Adrenal gland (tissue), 9 donors: ENCODE measurements at regions not wholly inside any gene's neighbourhood (a gene's known extent, or its start where the extent isn't known, plus 50 kb on each side); places are given as distances from the start of the nearest gene placed in this dataset.

Experiments used
- DNase-seq, 7 donors: peaks; one replicate each; pipeline ENCODE4 v3.0.0-alpha.2; 2019 to 2020
- H3K27ac ChIP-seq, 5 donors: fragments of 200-600 bp; sonication (generic) in 4 of 5; 1 replicate in 3 of 5; 2 replicates in 2 of 5; pipeline versions ENCODE4 v1.5.1 to v1.8.0; 2016 to 2020; ENCODE audit warnings: mild to moderate bottlenecking in 1 of 5
- H3K27me3 ChIP-seq: fragments of 200-600 bp; 2 replicates; pipeline ENCODE4 v1.8.0; 2021
- H3K36me3 ChIP-seq, 2 donors: fragments of 200-600 bp; replicated peaks in 1 of 2; 1 replicate in 1 of 2; 2 replicates in 1 of 2; pipeline versions ENCODE4 v1.5.1 to v1.8.0; 2018 to 2022
- H3K4me1 ChIP-seq, 2 donors: fragments of 200-600 bp; replicated peaks in 1 of 2; 1 replicate in 1 of 2; 2 replicates in 1 of 2; pipeline versions ENCODE4 v1.5.1 to v1.8.0; 2018 to 2021
- H3K4me3 ChIP-seq, 4 donors: fragments of 200-600 bp; sonication (generic) in 3 of 4; one replicate each; pipeline ENCODE4 v1.5.1; 2016 to 2018
- H3K9me3 ChIP-seq, 3 donors: fragments of 200-600 bp; sonication (generic) in 1 of 3; replicated peaks in 1 of 3; 1 replicate in 2 of 3; 2 replicates in 1 of 3; pipeline versions ENCODE4 v1.5.1 to v1.8.0; 2016 to 2021
- CTCF ChIP-seq, 6 experiments: fragments of 450-650 bp in 4 of 6; fragments of 200-600 bp in 2 of 6; sonication (generic) in 1 of 6; IDR thresholded peaks; 1 replicate in 5 of 6; 2 replicates in 1 of 6; pipeline versions ENCODE4 v1.5.1 to v1.8.0; 2016 to 2021; ENCODE audit warnings: antibody characterized with exemption in 6 of 6, mild to moderate bottlenecking in 2 of 6, moderate library complexity in 1 of 6
- POLR2A ChIP-seq, 2 donors: fragments of 450-650 bp; IDR thresholded peaks; one replicate each; pipeline ENCODE4 v1.6.1; 2017; ENCODE audit warnings: antibody characterized with exemption in 2 of 2, mild to moderate bottlenecking in 2 of 2, moderate library complexity in 1 of 2
- WGBS, 4 donors: extraction: QIAGEN DNeasy Blood & Tissue Kit in 2 of 4; methylation state at CpG; one replicate each; pipeline versions ENCODE4 v1.1.5 to v1.1.7; 2013 to 2017; 5-methylcytosine and 5-hydroxymethylcytosine counted together
- intact Hi-C, 2 donors: fragments of 100-400 bp; cut with DNase I; formaldehyde crosslinking; loops; one replicate each; pipeline versions ENCODE4 v1.14.1 to v1.15.0; 2022 to 2023
- donor health status: healthy with polysubstance abuse.
- donor health status: Bipolar disorder and iron deficiency.
- donor health status: DM: yes; HTN: yes; CAD: no.
- donor health status: DM: no; HTN: no; CAD: no.
- donor health status: DM: no; HTN: no; CAD: no.

- no peaks in the 10 kb centered on the region for H3K4me1 ChIP-seq
- no peak overlapping the region for H3K27ac ChIP-seq
- H3K4me3 ChIP-seq: no peak overlapping the region
- no peaks in the 10 kb centered on the region for H3K36me3 ChIP-seq
- intact Hi-C loops: no loop called here
- H3K27me3 ChIP-seq: no peaks in the 10 kb centered on the region
- DNase-seq: no peak
- 81 to 92% (median 86%) methylated on average over 1 to 2 of the region's 2 CpGs for WGBS, 4 donors
- no peaks in the 10 kb centered on the region for H3K9me3 ChIP-seq
- TF ChIP-seq CTCF (IDR thresholded peaks at IDR 0.05): no peak
- TF ChIP-seq POLR2A (IDR thresholded peaks at IDR 0.05): no peak
Observed at GRCh38 chr4:100796332-100796731, 278.5 kb upstream of the EMCN start.

- H3K27me3 ChIP-seq: no peaks in the 10 kb centered on the region
- DNase-seq: no peak
- no peak overlapping the region for H3K27ac ChIP-seq
- H3K36me3 ChIP-seq: no peaks in the 10 kb centered on the region
- intact Hi-C loops: no loop called here
- H3K9me3 ChIP-seq: no peaks in the 10 kb centered on the region
- H3K4me3 ChIP-seq: no peak overlapping the region
- TF ChIP-seq POLR2A (IDR thresholded peaks at IDR 0.05) (no peak), CTCF (IDR thresholded peaks at IDR 0.05) (no peak)
- 86 to 89% (median 88%) methylated on average over 1 of the region's 1 CpG for WGBS, 4 donors
- no peaks in the 10 kb centered on the region for H3K4me1 ChIP-seq
Observed at GRCh38 chr4:100795581-100795980, 277.8 kb upstream of the EMCN start.

- no peak for DNase-seq
- Histone ChIP-seq H3K9me3 (no peaks in the 10 kb centered on the region), H3K4me1 (no peaks in the 10 kb centered on the region), H3K27me3 (no peaks in the 10 kb centered on the region), H3K4me3 (no peak overlapping the region), H3K27ac (no peak overlapping the region), H3K36me3 (no peaks in the 10 kb centered on the region)
- WGBS, 4 donors: 85 to 89% (median 87%) methylated on average over 9 of the region's 9 CpGs
- no peak for TF ChIP-seq CTCF (IDR thresholded peaks at IDR 0.05)
- TF ChIP-seq POLR2A (IDR thresholded peaks at IDR 0.05): no peak
- intact Hi-C loops: no loop called here
Observed at GRCh38 chr4:100790836-100791615, 273.2 kb upstream of the EMCN start.

GRCh38 chr4:100789991-100790390 is 272.2 kb upstream of the EMCN start:
- intact Hi-C loops: no loop called here
- TF ChIP-seq POLR2A (IDR thresholded peaks at IDR 0.05) (no peak), CTCF (IDR thresholded peaks at IDR 0.05) (no peak)
- H3K36me3 ChIP-seq: no peaks in the 10 kb centered on the region
- H3K27ac ChIP-seq: no peak overlapping the region
- no peak for DNase-seq
- no peaks in the 10 kb centered on the region for H3K27me3 ChIP-seq
- no peaks in the 10 kb centered on the region for H3K4me1 ChIP-seq
- H3K4me3 ChIP-seq: no peak overlapping the region
- no peaks in the 10 kb centered on the region for H3K9me3 ChIP-seq
